ENCODE measurements at regions not wholly inside any gene's neighbourhood (a gene's known extent, or its start where the extent isn't known, plus 50 kb on each side); places are given as distances from the start of the nearest gene placed in this dataset.

GRCh38 chr16:75913958-75914357, 187.7 kb upstream of the CPHXL start:
- ATAC-seq (no peak), DNase-seq (ENCODE audit: missing footprints) (no peak)
- intact Hi-C loops (cut with DNase I) = no loop called here

DNA sequence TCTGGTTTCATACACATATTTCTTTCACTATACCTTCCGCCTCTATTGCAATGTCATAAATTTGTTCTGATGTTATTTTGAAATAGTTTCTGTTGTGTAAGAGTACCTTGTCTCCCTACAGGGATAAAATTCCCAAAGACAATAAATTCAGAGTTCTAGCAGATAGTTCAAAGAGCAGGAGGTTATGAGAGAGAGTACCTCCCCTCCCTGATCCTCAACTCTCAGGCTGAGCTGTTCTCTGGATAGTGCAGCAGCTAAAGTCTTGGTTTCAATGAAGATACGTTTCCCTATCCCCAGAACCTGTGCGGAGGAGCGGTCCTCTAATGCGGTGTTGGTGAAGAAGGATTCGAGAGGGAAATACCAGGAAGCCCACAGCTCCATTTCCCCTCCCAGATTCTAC, 190.2 kb upstream of the CPHXL start:
- DNase-seq (ENCODE audit: missing footprints) (no peak), ATAC-seq (no peak)
- intact Hi-C loops (cut with DNase I) = no loop called here

GRCh38 chr16:75918109-75918508, 191.8 kb upstream of the CPHXL start:
- DNase-seq (ENCODE audit: missing footprints) = no peak
- no peak for ATAC-seq
- intact Hi-C loops (cut with DNase I) = no loop called here

GRCh38 chr16:75919664-75920063, 193.4 kb upstream of the CPHXL start:
- no peak for DNase-seq (ENCODE audit: missing footprints)
- intact Hi-C loops (cut with DNase I) = no loop called here
- ATAC-seq = no peak

DNA sequence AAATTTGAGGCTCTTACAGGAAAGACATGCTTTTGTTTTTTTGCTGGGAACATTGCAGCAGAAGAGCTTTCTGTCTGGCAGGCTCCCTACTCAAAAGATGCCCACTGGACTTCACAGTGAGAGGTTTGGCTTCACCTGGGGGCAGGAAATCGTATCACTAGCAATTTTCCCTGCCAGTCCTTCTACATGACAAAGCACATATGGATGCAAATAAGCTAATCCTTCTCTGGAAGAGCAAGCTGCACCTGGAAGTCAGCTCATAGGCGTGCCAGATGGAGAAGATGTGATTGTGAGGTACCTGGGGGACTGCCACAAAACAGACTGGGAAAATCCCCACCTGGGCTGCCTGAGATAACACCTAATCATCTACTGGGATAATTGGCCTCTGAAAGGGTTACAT, 195.0 kb upstream of the CPHXL start:
- intact Hi-C loops (cut with DNase I) = no loop called here
- DNase-seq (ENCODE audit: missing footprints) (no peak), ATAC-seq (no peak)

DNA sequence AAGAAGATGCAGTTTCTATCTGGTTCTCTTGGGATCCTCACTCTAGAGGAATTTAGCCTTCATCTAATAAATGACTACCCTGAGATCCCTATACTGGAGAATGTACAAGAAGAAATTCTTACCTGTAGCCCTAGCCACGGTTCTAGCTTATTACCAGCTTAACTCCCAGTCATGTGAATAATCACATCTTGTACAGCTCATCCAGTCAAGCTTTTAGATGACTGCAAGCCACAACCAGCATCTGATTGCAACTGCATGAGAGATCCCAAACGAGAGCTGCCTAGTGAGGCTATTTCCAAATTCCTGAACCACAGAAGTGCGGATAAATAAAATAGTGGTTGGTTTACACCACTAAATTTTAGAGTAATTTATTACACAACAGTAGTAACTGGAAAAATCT, 196.0 kb upstream of the CPHXL start:
- ATAC-seq (no peak), DNase-seq (ENCODE audit: missing footprints) (no peak)
- intact Hi-C loops (cut with DNase I) = no loop called here

- ATAC-seq = no peak
- no peak for DNase-seq (ENCODE audit: missing footprints)
- intact Hi-C loops (cut with DNase I) = no loop called here
Measured at GRCh38 chr16:75924397-75924796, 198.1 kb upstream of the CPHXL start.

GRCh38 chr16:75927810-75928209, 201.5 kb upstream of the CPHXL start:
- ATAC-seq (no peak), DNase-seq (ENCODE audit: missing footprints) (no peak)
- intact Hi-C loops (cut with DNase I) = no loop called here

GRCh38 chr16:75928295-75928694, 202.0 kb upstream of the CPHXL start:
- no peak for ATAC-seq
- intact Hi-C loops (cut with DNase I) = no loop called here
- DNase-seq (ENCODE audit: missing footprints) = no peak

DNA sequence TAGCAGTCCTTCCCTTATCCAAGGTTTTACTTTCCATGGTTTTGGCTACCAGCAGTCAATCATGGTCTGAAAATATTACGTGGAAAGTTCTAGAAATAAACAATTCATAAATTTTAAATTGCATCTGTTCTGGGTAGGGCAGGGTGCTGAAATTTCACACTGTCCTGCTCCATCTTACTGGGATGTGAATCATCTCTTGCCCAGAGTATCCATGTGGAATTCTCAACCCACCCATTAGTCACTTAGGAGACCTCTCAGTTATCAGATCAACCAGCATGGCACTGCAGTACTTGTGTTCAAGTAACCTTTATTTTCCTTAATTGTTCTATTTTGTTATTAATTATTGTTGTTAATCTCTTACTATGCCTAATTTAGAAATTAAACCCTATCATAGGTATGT, 202.8 kb upstream of the CPHXL start:
- ATAC-seq (no peak), DNase-seq (ENCODE audit: missing footprints) (no peak)
- intact Hi-C loops (cut with DNase I) = no loop called here

DNA sequence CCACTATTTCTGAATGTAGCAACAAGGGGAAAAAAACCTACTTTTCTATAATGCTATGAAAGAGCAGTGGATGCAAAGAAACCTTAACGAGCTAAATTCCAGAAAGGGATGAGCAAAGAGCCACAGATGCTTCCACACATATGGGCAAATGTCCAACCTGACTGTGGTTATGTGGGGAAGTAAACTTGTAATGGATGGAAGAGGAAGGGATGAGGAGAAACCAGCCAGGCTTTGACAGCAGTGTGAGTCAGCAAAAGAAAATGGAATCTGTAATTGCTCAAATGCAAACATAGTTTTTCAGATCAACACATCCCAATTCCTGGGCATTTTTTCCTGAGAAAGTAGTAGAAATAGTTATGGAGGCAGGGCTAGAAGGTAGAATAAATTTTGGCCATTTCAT, 204.8 kb upstream of the CPHXL start:
- intact Hi-C loops (cut with DNase I) = no loop called here
- ATAC-seq (no peak), DNase-seq (ENCODE audit: missing footprints) (no peak)

- intact Hi-C loops (cut with DNase I) = no loop called here
- ATAC-seq (no peak), DNase-seq (ENCODE audit: missing footprints) (no peak)
Measured at GRCh38 chr16:75931970-75932369, 205.7 kb upstream of the CPHXL start.

DNA sequence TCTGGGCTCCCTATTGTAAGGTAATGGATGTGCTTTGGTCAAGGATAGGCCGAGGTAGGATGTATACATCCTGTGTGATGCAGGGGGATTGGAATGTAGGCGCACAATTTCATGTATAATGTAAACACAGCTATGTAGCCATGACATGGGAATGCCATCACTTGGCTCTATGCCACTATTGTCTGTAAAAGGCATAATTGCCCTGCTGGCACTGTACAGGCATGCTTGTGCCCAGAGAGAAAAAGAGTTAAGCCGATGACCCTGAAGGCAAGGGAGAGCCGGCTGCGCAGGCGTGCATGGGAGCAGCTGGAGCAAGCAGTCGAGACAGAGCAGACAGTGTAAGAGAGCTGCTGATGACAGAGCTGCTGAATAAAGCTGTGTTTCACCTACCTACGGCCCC, 212.5 kb upstream of the CPHXL start:
- intact Hi-C loops (cut with DNase I) = no loop called here
- no peak for ATAC-seq
- no peak for DNase-seq (ENCODE audit: missing footprints)

- ATAC-seq = no peak
- DNase-seq (ENCODE audit: missing footprints) = no peak
- intact Hi-C loops (cut with DNase I) = no loop called here
Measured at GRCh38 chr16:75942351-75942750, 216.1 kb upstream of the CPHXL start.

- ATAC-seq (no peak), DNase-seq (ENCODE audit: missing footprints) (no peak)
- intact Hi-C loops (cut with DNase I) = no loop called here
Measured at GRCh38 chr16:75942936-75943335, 216.6 kb upstream of the CPHXL start.

DNA sequence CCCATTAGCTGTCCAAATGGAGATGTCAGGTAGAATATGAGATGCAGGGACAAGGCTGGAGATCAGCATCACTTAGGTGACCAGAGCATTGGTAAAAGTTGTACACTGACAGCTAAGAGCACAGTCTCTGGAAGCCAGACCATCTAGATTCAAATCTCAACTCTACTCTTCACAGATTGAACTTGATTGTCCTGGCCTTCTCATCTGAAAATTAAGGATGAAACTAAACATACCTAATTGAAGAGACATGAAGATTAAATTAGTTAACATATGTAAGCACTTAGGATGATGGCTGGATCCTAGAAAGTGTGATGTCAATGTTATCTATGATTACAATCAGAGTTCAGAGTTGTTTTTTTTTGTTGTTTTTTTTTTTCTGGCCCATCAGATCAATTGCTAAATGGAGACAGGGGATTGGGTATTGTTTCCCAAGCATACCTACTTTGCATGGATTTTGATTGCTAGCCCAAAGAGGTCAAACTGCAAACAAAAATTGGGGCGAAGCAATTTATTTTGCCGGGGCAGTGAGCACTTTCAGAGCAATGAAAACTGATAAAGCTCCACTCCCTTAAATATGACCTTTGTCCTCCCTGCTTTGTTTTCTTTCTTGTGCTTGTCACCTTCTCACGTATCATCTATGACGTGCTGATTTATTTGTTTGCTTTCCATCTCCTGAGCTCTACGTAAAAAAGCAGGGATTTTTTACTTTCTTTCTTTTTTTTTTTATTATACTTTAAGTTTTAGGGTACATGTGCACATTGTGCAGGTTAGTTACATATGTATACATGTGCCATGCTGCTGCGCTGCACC, 217.6 kb upstream of the CPHXL start:
- DNase-seq (ENCODE audit: missing footprints) (no peak), ATAC-seq (no peak)
- intact Hi-C loops (cut with DNase I) = no loop called here

DNA sequence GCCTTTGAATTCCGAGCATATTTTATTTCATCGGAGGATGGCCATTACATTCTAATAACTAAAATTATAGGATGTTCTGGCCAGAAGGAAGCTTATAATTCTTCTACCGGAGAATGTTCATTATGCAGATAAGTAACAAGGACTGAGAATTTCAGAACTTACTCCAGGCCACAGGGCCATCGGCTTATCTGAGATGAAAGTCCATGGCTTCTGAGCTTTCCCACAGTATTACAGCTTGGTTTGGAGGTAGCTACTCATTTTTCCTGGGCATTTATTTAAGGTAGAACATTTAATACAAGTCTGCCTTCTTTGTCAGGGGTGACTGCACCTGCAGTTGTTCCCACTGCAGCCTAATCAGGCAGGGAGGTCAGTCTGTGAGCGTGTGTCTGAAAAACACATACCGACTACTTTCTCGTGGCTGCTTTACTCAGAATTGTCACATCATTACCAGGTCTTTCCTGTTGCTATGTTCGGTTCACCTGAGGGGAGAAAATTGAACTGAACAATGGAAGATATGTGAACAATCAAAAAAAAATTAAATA, 219.7 kb upstream of the CPHXL start:
- ATAC-seq (no peak), DNase-seq (ENCODE audit: missing footprints) (no peak)
- intact Hi-C loops (cut with DNase I) = no loop called here

GRCh38 chr16:75947626-75948239, 221.4 kb upstream of the CPHXL start:
- ATAC-seq = no peak
- no peak for DNase-seq (ENCODE audit: missing footprints)
- intact Hi-C loops (cut with DNase I) = no loop called here

- DNase-seq (ENCODE audit: missing footprints) (no peak), ATAC-seq (no peak)
- intact Hi-C loops (cut with DNase I) = no loop called here
Measured at GRCh38 chr16:75948441-75948840, 222.2 kb upstream of the CPHXL start.

GRCh38 chr16:75948886-75949285, 222.6 kb upstream of the CPHXL start:
- DNase-seq (ENCODE audit: missing footprints) (no peak), ATAC-seq (no peak)
- intact Hi-C loops (cut with DNase I) = no loop called here

GRCh38 chr16:75952124-75952523, 225.8 kb upstream of the CPHXL start:
- DNase-seq (ENCODE audit: missing footprints) (no peak), ATAC-seq (no peak)
- intact Hi-C loops (cut with DNase I) = no loop called here
